K562 (cell line): ENCODE measurements at regions not wholly inside any gene's neighbourhood (a gene's known extent, or its start where the extent isn't known, plus 50 kb on each side); places are given as distances from the start of the nearest gene placed in this dataset.

ENCODE experiments used
- ATAC-seq: fragments of 200-7000 bp; cut with Tn5 transposase; 3 replicates; pipeline ENCODE4 v1.9.1; 2020; ENCODE audit warnings: moderate library complexity
- BruUV-seq: library from RNA; stranded (reverse); fragments of 400-500 nt; replicated peaks from 2 replicates; lab custom pipeline; 2021; lab: Mats Ljungman, UMichigan
- CTCF ChIA-PET: fragments of 300-600 bp; formaldehyde crosslinking; extraction: SDS; loops from one replicate; lab custom pipeline; 2021; ENCODE audit warnings: low intra/inter-chr PET ratio; lab: Yijun Ruan, JAX
- POLR2A ChIA-PET: fragments of 300-600, 350-650 bp; sonication (Branson Sonifier 250); formaldehyde crosslinking; extraction: SDS; loops from one replicate; lab custom pipeline; 2021; ENCODE audit warnings: antibody characterized with exemption, inconsistent platforms; lab: Yijun Ruan, JAX
- DNase-seq, 4 experiments: peaks; one replicate each; pipeline versions ENCODE4 v3.0.0 to v3.0.0-alpha.2; 2011 to 2018; ENCODE audit warnings: low spot score in 3 of 4, mixed read lengths in 3 of 4; ENCODE audit errors: extremely low read depth in 1 of 4
- FAIRE-seq: peaks from 2 replicates; lab custom pipeline; 2011; peaks lifted over from hg19 to GRCh38; lab: Jason Lieb, UNC
- H2AFZ ChIP-seq: 2 replicates; pipeline ENCODE4 v1.6.0; 2011; ENCODE audit warnings: low read depth, low read length, control low read depth, inconsistent platforms
- H3K27ac ChIP-seq: fragments of 200-600 bp; 3 replicates; pipeline ENCODE4 v1.8.0; 2011; ENCODE audit warnings: low read depth, mild to moderate bottlenecking, control low read depth, inconsistent platforms, low read length, moderate library complexity, mixed read lengths; ENCODE audit errors: extremely low read depth
- H3K27me3 ChIP-seq, 2 experiments: fragments of 300-600 bp in 1 of 2; 2 replicates in 1 of 2; 3 replicates in 1 of 2; pipeline versions ENCODE4 v1.6.0 to v1.8.0; 2011; ENCODE audit warnings: inconsistent platforms in 2 of 2, low read length in 2 of 2, mild to moderate bottlenecking in 1 of 2, mixed read lengths in 1 of 2, moderate library complexity in 1 of 2; ENCODE audit not compliant: control insufficient read depth in 2 of 2, insufficient read depth in 2 of 2
- H3K36me3 ChIP-seq: fragments of 300-600 bp; 3 replicates; pipeline ENCODE4 v1.8.0; 2011; ENCODE audit warnings: mild to moderate bottlenecking, low read length, inconsistent platforms; ENCODE audit not compliant: control insufficient read depth, insufficient read depth
- H3K4me1 ChIP-seq, 2 experiments: fragments of 200-600 bp in 1 of 2; replicated peaks in 1 of 2; 2 replicates in 1 of 2; 3 replicates in 1 of 2; pipeline versions ENCODE4 v1.5.1 to v1.8.0; 2011; ENCODE audit warnings: inconsistent platforms in 2 of 2, low read length in 2 of 2, mild to moderate bottlenecking in 1 of 2, mixed read lengths in 1 of 2, moderate library complexity in 1 of 2; ENCODE audit not compliant: control insufficient read depth in 2 of 2, insufficient read depth in 2 of 2
- H3K4me2 ChIP-seq: 2 replicates; pipeline ENCODE4 v1.6.1; 2011; ENCODE audit warnings: low read length, control low read depth, inconsistent platforms, mixed read lengths; ENCODE audit not compliant: insufficient read depth
- H3K4me3 ChIP-seq: fragments of 200-600 bp; sonication (generic), shearing (Covaris generic); 2 replicates; pipeline ENCODE4 v1.5.1; 2016; ENCODE audit warnings: control low read depth, inconsistent platforms
- H3K79me2 ChIP-seq: fragments of 200-600 bp; 3 replicates; pipeline ENCODE4 v1.8.0; 2011; ENCODE audit warnings: low read length, inconsistent platforms; ENCODE audit not compliant: control insufficient read depth, insufficient read depth
- H3K9ac ChIP-seq, 2 experiments: 2 replicates each; pipeline versions ENCODE4 v1.6.0 to v1.6.1; 2011; ENCODE audit warnings: low read depth in 2 of 2, low read length in 2 of 2, control low read depth in 1 of 2, inconsistent platforms in 1 of 2, mild to moderate bottlenecking in 1 of 2, mixed read lengths in 1 of 2; ENCODE audit not compliant: insufficient read depth in 1 of 2
- H3K9me1 ChIP-seq: one replicate; pipeline ENCODE4 v1.6.0; 2011; ENCODE audit warnings: inconsistent platforms, mild to moderate bottlenecking, low read length, moderate library complexity; ENCODE audit not compliant: control insufficient read depth, insufficient read depth
- H3K9me3 ChIP-seq: replicated peaks from 2 replicates; pipeline ENCODE4 v1.5.1; 2011; ENCODE audit warnings: low read depth, low read length, inconsistent platforms; ENCODE audit not compliant: control insufficient read depth, insufficient read depth
- H4K20me1 ChIP-seq: replicated peaks from 2 replicates; pipeline ENCODE4 v1.6.1; 2011; ENCODE audit warnings: low read length, inconsistent platforms, mixed read lengths; ENCODE audit not compliant: control insufficient read depth, insufficient read depth
- CREB3 ChIP-seq: fragments of 450-650 bp; conservative IDR thresholded peaks from 2 replicates; pipeline ENCODE4 v1.6.1; 2016; ENCODE audit warnings: missing genetic modification characterization, low read depth, mild to moderate bottlenecking, missing compliant biosample characterization, moderate library complexity
- E2F5 ChIP-seq: sonication (generic); formaldehyde crosslinking; IDR thresholded peaks from 2 replicates; pipeline ENCODE4 v1.8.0; 2022; ENCODE audit warnings: mild to moderate bottlenecking, missing genetic modification reagents
- EHMT2 ChIP-seq: fragments of 450-650 bp; IDR thresholded peaks from 2 replicates; pipeline ENCODE4 v1.6.1; 2018; ENCODE audit warnings: antibody characterized with exemption
- HMG20B ChIP-seq: fragments of 250-450 bp; sonication (Bioruptor Pico); IDR thresholded peaks from 2 replicates; pipeline ENCODE4 v1.5.0; 2021; ENCODE audit warnings: mild to moderate bottlenecking
- LCOR ChIP-seq: sonication (generic); formaldehyde crosslinking; IDR thresholded peaks from 2 replicates; pipeline ENCODE4 v1.8.0; 2022; ENCODE audit warnings: mild to moderate bottlenecking, missing genetic modification reagents
- ZC3H8 ChIP-seq: fragments of 450-650 bp; IDR thresholded peaks from 2 replicates; pipeline ENCODE4 v1.6.1; 2017
- ZNF316 ChIP-seq: fragments of 450-650 bp; IDR thresholded peaks from 2 replicates; pipeline ENCODE4 v1.6.1; 2016
- ZNF444 ChIP-seq: fragments of 250-450 bp; sonication (Bioruptor Pico); IDR thresholded peaks from 2 replicates; pipeline ENCODE4 v1.4.0; 2020; ENCODE audit warnings: mild to moderate bottlenecking, moderate library complexity
- ZNF561 ChIP-seq: fragments of 450-650 bp; formaldehyde crosslinking; conservative IDR thresholded peaks from 2 replicates; pipeline ENCODE4 v1.4.0; 2020; ENCODE audit warnings: mild to moderate bottlenecking, moderate library complexity
- WGBS: fragments of 100-300 bp; shearing (Covaris generic); methylation state at CpG from one replicate; pipeline ENCODE4 v1.1.6; 2016; ENCODE audit warnings: low coverage, mixed read lengths; ENCODE audit not compliant: insufficient coverage; ENCODE audit errors: missing lambda C conversion rate; 5-methylcytosine and 5-hydroxymethylcytosine counted together
- in situ Hi-C: fragments of 300-500 bp; cut with MboI; formaldehyde crosslinking; loops from 4 replicates; pipeline ENCODE4 v1.15.0; 2018; ENCODE audit warnings: inconsistent platforms, mixed read lengths
- intact Hi-C: fragments of 100-400 bp; cut with micrococcal nuclease; formaldehyde crosslinking; loops from 2 replicates; pipeline ENCODE4 v1.14.2; 2022
- TF ChIP-seq, protein P1 (sequence below): fragments of 250-450 bp; sonication (Bioruptor Pico); IDR thresholded peaks from 2 replicates; pipeline ENCODE4 v1.5.0; 2021; ENCODE audit warnings: mild to moderate bottlenecking, borderline replicate concordance

GRCh38 chr13:109521719-109522118 lies 264.7 kb downstream of the IRS2 start:
- H3K9me1 ChIP-seq, result no peaks in the 10 kb centered on the region
- no peak overlapping the region for H3K4me3 ChIP-seq
- H3K36me3 ChIP-seq, result no peaks in the 10 kb centered on the region
- no peak for ATAC-seq
- no peak for DNase-seq
- no peak overlapping the region for H2AFZ ChIP-seq
- TF ChIP-seq HMG20B (CRISPR knock-in tag) (no peak), EHMT2 (no peak), ZNF316 (no peak), LCOR (CRISPR knock-in tag) (no peak), ZNF444 (CRISPR knock-in tag) (no peak), ZNF561 (CRISPR knock-in tag) (no peak), E2F5 (CRISPR knock-in tag) (no peak), CREB3 (tag) (no peak), ZC3H8 (no peak)
- TF ChIP-seq, protein P1, sequence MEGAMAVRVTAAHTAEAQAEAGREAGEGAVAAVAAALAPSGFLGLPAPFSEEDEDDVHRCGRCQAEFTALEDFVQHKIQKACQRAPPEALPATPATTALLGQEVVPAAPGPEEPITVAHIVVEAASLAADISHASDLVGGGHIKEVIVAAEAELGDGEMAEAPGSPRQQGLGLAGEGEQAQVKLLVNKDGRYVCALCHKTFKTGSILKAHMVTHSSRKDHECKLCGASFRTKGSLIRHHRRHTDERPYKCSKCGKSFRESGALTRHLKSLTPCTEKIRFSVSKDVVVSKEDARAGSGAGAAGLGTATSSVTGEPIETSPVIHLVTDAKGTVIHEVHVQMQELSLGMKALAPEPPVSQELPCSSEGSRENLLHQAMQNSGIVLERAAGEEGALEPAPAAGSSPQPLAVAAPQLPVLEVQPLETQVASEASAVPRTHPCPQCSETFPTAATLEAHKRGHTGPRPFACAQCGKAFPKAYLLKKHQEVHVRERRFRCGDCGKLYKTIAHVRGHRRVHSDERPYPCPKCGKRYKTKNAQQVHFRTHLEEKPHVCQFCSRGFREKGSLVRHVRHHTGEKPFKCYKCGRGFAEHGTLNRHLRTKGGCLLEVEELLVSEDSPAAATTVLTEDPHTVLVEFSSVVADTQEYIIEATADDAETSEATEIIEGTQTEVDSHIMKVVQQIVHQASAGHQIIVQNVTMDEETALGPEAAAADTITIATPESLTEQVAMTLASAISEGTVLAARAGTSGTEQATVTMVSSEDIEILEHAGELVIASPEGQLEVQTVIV (CRISPR knock-in tag), result no peak
- TF ChIP-seq, all 486 proteins: peak for 0
- intact Hi-C loops (no loop called here), in situ Hi-C loops (no loop called here)
- ChIA-PET CTCF (no interaction called here), POLR2A (no interaction called here)
- Histone ChIP-seq H3K4me1 (no peaks in the 10 kb centered on the region), H3K9ac (no peak overlapping the region), H4K20me1 (no peaks in the 10 kb centered on the region), H3K9me3 (no peaks in the 10 kb centered on the region), H3K4me2 (no peak overlapping the region), H3K27ac (no peak overlapping the region), H3K79me2 (no peaks in the 10 kb centered on the region), H3K27me3 (no peaks in the 10 kb centered on the region; a peak in 1 of 5 replicates)
- no TSS peak for BruUV-seq
- FAIRE-seq, result no peak
- WGBS, result 3% methylated on average over 8 of the region's 21 CpGs
